Lower lobe of right lung (tissue), 2 donors: ENCODE measurements at regions not wholly inside any gene's neighbourhood (a gene's known extent, or its start where the extent isn't known, plus 50 kb on each side); places are given as distances from the start of the nearest gene placed in this dataset.
A peak's percentile ranks its signal among the peaks of the same experiment; 100 is the strongest.

ENCODE experiments used
- ATAC-seq, 2 donors: fragments of 200-7000 bp; cut with Tn5 transposase; one replicate each; pipeline ENCODE4 v1.9.1; 2020 to 2022; ENCODE audit warnings: mild to moderate bottlenecking in 2 of 2, moderate library complexity in 2 of 2
- DNase-seq: peaks from one replicate; pipeline ENCODE4 v3.0.0-alpha.2; 2020
- H3K27ac ChIP-seq: fragments of 200-600 bp; one replicate; pipeline ENCODE4 v1.8.0; 2022
- H3K27me3 ChIP-seq: fragments of 200-600 bp; one replicate; pipeline ENCODE4 v1.8.0; 2022; ENCODE audit warnings: low read depth
- H3K36me3 ChIP-seq: fragments of 200-600 bp; one replicate; pipeline ENCODE4 v1.8.0; 2022; ENCODE audit warnings: mild to moderate bottlenecking
- H3K4me1 ChIP-seq: fragments of 200-600 bp; one replicate; pipeline ENCODE4 v1.8.0; 2022
- H3K4me3 ChIP-seq: fragments of 200-600 bp; one replicate; pipeline ENCODE4 v1.8.0; 2022; ENCODE audit warnings: mild to moderate bottlenecking
- H3K9me3 ChIP-seq: fragments of 200-600 bp; one replicate; pipeline ENCODE4 v1.8.0; 2022
- intact Hi-C: fragments of 100-400 bp; cut with DNase I; formaldehyde crosslinking; loops from one replicate; pipeline ENCODE4 v1.11.0; 2022
- TF ChIP-seq, protein P1 (sequence below): fragments of 200-600 bp; IDR thresholded peaks from one replicate; pipeline ENCODE4 v1.8.0; 2022; ENCODE audit warnings: antibody characterized with exemption, mild to moderate bottlenecking
- donor health status: DM: no; HTN: yes; CAD: no; lungs with severe emphysema.

GRCh38 chr2:207327513-207327912 lies 161.8 kb upstream of the KLF7 start:
- peaks cover 13% of the 10 kb centered on the region for H3K4me1 ChIP-seq
- H3K4me3 ChIP-seq, result no peak overlapping the region
- intact Hi-C loops, result no loop called here
- DNase-seq (no peak), ATAC-seq (no peak)
- no peaks in the 10 kb centered on the region for H3K36me3 ChIP-seq
- H3K27ac ChIP-seq, result no peak overlapping the region
- H3K27me3 ChIP-seq, result no peaks in the 10 kb centered on the region
- TF ChIP-seq, protein P1, sequence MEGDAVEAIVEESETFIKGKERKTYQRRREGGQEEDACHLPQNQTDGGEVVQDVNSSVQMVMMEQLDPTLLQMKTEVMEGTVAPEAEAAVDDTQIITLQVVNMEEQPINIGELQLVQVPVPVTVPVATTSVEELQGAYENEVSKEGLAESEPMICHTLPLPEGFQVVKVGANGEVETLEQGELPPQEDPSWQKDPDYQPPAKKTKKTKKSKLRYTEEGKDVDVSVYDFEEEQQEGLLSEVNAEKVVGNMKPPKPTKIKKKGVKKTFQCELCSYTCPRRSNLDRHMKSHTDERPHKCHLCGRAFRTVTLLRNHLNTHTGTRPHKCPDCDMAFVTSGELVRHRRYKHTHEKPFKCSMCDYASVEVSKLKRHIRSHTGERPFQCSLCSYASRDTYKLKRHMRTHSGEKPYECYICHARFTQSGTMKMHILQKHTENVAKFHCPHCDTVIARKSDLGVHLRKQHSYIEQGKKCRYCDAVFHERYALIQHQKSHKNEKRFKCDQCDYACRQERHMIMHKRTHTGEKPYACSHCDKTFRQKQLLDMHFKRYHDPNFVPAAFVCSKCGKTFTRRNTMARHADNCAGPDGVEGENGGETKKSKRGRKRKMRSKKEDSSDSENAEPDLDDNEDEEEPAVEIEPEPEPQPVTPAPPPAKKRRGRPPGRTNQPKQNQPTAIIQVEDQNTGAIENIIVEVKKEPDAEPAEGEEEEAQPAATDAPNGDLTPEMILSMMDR, result no peak
- H3K9me3 ChIP-seq, result no peaks in the 10 kb centered on the region

DNA sequence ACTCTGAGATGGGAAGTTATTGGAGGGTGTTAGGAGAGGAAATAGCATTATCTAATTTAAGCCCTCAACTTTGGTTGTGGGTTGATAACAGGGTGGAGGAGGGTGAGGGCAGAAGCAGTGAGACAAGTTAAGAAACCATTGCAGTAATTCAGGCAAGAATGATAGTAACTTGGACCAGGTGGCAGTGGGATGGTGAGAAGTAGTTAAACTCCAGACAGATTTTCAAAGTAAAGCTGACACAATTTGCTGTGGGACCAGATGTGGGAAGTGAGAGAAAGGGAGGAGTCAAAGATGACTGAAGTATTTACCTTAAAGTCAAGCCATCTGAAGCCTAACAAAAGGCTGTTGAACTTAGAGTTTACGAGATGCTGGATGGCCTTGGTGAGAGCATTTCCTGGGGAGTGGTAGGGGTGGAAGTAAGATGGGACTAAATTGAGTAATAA lies 163.2 kb upstream of the KLF7 start:
- no peak overlapping the region for H3K4me3 ChIP-seq
- DNase-seq (no peak), ATAC-seq (no peak)
- intact Hi-C loops, result no loop called here
- no peaks in the 10 kb centered on the region for H3K27me3 ChIP-seq
- no peak overlapping the region for H3K27ac ChIP-seq
- peaks cover 13% of the 10 kb centered on the region for H3K4me1 ChIP-seq
- no peaks in the 10 kb centered on the region for H3K9me3 ChIP-seq
- TF ChIP-seq, protein P1, result no peak
- H3K36me3 ChIP-seq, result no peaks in the 10 kb centered on the region

DNA sequence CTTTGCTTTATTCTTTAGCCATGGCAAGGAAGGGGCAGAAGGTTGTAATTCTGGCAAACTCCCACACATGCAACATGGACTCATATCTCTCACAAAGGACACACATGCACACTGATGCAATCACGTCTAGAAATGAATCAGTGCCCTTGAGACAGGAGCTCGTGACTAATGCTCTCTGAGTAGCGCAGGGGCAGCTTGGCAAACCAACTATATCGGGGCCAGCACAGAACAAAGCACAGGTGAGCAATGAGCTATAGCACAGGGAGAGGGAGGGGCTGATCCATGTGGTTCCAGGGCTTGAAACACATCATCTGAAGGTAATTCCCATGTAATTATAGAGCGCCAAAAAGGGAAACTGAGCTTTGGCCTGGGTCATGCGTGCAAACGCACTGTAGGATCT lies 165.2 kb upstream of the KLF7 start:
- H3K27ac ChIP-seq, result no peak overlapping the region
- no peak for DNase-seq
- TF ChIP-seq, protein P1, result no peak
- peaks cover 26% of the 10 kb centered on the region for H3K4me1 ChIP-seq
- H3K9me3 ChIP-seq, result no peaks in the 10 kb centered on the region
- no peaks in the 10 kb centered on the region for H3K36me3 ChIP-seq
- peak; percentile 51 to 68 for ATAC-seq
- H3K4me3 ChIP-seq, result no peak overlapping the region
- H3K27me3 ChIP-seq, result no peaks in the 10 kb centered on the region
- intact Hi-C loops, result no loop called here

DNA sequence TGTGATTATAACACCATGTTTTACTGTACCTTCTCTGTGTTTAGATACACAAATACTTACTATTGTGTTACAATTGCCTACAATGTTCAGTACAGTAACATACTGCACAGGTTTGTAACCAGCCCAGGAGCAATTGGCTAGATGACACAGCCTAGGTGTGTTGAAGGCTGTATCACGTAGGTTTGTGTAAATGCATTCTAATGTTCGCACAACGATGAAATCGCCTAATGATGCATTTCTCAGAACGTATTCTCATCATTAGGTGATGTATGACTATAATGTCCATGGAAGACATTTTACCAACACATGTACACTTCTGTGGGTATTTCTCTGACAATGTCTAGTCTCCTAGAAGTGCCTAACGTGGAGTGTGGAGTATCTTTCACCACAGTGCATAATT lies 165.9 kb upstream of the KLF7 start:
- TF ChIP-seq, protein P1, result no peak
- Histone ChIP-seq H3K27me3 (no peaks in the 10 kb centered on the region), H3K9me3 (no peaks in the 10 kb centered on the region), H3K36me3 (no peaks in the 10 kb centered on the region), H3K27ac (no peak overlapping the region), H3K4me3 (no peak overlapping the region), H3K4me1 (peaks cover 29% of the 10 kb centered on the region)
- intact Hi-C loops, result no loop called here
- ATAC-seq (no peak), DNase-seq (no peak)

DNA sequence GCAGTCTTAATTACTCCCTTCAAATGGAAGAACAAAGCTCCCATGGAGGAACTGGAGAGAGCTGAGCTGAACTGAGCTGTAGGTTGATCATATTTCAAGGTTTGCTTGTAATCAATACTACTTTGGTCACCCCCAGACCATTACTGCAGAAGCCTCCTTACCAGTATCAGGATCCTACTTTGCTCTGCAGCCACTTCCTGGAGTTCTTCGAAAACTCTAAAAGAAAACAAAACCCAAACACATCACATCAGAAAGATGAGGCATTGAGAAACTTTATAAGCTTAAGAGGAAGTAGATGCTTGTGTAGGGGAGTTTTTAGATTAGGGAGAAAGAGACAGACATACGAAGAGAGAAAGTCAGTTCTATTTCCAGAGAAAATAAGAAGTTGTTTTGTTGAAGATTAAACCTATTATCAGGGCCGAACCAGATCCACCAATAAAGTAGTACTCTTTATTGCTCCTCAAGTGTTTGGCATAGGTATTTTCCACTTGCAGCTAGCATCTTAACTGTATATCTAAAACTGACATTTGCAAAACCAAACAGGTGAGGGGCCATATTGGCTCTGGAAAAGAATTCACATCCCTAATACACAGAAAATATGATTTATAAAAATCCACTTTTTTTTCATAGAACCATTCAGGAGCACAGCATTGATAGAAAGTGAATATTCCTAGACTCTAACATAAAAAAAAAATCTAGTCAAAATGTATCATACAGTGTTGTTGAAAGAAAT lies 166.9 kb upstream of the KLF7 start:
- Histone ChIP-seq H3K4me3 (no peak overlapping the region), H3K36me3 (no peaks in the 10 kb centered on the region), H3K4me1 (peaks cover 29% of the 10 kb centered on the region), H3K9me3 (no peaks in the 10 kb centered on the region), H3K27me3 (no peaks in the 10 kb centered on the region), H3K27ac (no peak overlapping the region)
- TF ChIP-seq, protein P1, result no peak
- DNase-seq (no peak), ATAC-seq (no peak)
- intact Hi-C loops, result no loop called here
